Activated CD8-positive, alpha-beta memory T cell treated with anti-CD3 and anti-CD28 coated beads, Interleukin-2, amount 50 U/mL, for 4 hours (primary cell): ENCODE measurements at regions not wholly inside any gene's neighbourhood (a gene's known extent, or its start where the extent isn't known, plus 50 kb on each side); places are given as distances from the start of the nearest gene placed in this dataset.
A peak's percentile ranks its signal among the peaks of the same experiment; 100 is the strongest.
"Not testable (repeated sequence)": the region's sequence is repeated elsewhere in the genome, so short reads cannot be mapped to it uniquely, and the experiment has no call there.

Source experiments
- DNase-seq: peaks from one replicate; pipeline ENCODE4 v3.0.0-alpha.2; 2020

- not testable (repeated sequence) for DNase-seq
Observed at GRCh38 chr9:41075671-41076070, 52.8 kb downstream of the FOXD4L6 start.

- peak; percentile 17 for DNase-seq
Observed at GRCh38 chr9:41074356-41074942, 54.0 kb downstream of the FOXD4L6 start.

DNA sequence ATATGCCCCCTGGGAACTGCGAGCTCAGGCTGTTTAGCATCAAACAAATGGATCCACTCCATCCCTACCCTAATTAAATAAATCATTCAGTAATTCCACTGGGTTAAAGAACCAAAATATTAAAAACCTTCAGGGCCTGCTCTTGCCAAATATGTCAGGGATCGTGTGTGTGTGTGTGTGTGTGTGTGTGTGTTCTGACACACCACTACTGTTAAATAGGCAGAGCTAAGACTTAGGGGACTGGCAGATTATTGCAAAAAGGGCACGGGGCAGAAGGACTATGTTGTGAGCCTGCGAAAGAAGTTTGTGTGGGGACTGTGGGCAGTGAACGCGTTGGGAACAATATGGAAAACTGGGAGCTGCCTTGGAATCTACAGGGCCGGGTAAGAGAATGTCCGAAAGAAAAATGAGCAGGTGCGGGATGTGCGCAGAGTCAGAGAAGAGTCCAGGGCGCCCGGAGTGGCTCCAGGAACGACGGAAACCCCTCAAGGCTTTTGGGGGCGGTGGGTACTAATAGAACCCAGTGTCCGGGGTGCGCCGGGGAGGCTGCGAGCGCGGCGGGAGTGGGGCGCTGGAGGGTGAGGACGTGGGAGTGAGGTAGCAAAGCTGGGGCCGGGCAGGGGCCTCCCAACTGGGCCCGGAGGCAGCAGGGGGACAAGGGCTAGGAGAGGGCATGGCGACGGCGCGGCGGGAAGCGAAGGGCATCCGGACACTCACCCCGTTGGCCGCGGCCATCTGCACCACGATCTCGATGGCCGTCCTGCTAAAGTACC is 54.8 kb downstream of the FOXD4L6 start:
- DNase-seq = not testable (repeated sequence)

- DNase-seq = peak; percentile 30
Observed at GRCh38 chr9:41064125-41064795, 64.2 kb downstream of the FOXD4L6 start.

GRCh38 chr9:41063243-41063642 is 65.2 kb downstream of the FOXD4L6 start:
- DNase-seq = not testable (repeated sequence)

GRCh38 chr9:41059603-41060002 is 68.9 kb downstream of the FOXD4L6 start:
- not testable (repeated sequence) for DNase-seq

DNA sequence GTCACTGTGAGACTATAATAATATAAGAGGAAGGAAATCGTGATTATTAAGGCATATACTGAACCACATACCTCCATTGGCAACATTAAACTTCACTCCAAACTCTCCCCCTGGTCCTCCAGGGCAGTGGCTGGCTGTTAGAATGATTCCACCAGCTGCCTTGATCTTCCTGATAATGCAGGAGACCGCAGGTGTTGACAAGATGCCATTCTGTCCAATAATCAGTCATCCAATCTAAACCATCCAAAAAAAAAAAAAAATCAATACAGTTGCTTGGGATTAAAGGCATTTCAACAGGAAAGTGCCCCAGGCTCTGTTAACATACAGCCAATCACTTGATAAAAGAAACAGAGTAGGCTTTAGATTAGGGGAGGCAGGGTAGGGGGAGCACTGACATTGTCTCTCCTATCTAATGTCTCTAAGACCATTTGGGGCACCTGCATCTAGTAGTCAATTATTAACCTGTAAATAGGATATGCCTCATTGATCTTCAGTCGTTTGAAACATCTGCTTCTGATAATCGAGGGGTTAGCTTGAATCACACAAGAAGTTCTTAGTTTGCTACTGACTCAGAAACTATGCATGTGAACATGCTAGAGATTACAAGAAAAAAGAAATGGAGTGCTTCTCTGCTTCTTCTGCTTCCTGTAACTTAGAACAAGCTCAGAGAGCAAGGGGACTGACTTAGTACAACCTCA is 74.7 kb downstream of the FOXD4L6 start:
- DNase-seq = not testable (repeated sequence)

GRCh38 chr9:41048672-41049071 is 79.8 kb downstream of the FOXD4L6 start:
- DNase-seq = not testable (repeated sequence)

- not testable (repeated sequence) for DNase-seq
Observed at GRCh38 chr9:41047792-41048191, 80.7 kb downstream of the FOXD4L6 start.

DNA sequence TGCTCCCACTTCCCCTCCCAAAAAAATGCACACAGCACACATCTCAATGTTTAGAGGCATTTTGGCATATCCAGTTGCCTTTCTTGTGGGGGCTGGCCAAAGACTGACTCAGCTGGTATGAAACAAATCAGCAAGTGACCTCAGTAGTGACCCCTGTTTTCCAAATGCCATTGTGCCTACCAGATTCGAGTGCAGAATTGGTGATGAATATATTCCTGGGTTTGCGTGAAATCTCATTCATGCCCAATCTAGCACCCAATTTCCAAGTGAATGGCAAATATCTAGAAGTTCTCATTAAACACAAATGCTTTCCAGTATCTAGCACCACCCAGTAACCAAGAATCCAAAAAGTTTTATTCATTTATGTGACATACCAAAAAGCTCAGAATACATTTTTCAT is 83.6 kb downstream of the FOXD4L6 start:
- DNase-seq = not testable (repeated sequence)

GRCh38 chr9:41043433-41043832 is 85.0 kb downstream of the FOXD4L6 start:
- not testable (repeated sequence) for DNase-seq

DNA sequence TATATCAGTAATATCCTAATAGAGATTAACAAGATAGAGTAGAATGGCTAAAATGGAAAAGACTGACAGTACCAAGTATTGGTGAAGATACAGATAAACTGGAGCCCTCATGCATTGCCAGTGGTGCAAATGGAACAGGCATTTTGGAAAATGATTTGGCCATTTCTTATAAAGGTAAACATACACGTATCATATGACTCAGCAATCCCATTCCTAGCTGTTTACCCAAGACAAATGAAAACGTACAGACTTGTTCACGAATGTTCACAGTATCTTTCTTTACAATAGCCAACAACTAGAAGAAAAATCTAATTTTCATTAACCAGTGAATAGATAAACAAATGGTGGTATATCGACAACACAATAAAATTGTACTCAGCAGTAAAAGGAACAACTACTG is 86.4 kb downstream of the FOXD4L6 start:
- DNase-seq = not testable (repeated sequence)

DNA sequence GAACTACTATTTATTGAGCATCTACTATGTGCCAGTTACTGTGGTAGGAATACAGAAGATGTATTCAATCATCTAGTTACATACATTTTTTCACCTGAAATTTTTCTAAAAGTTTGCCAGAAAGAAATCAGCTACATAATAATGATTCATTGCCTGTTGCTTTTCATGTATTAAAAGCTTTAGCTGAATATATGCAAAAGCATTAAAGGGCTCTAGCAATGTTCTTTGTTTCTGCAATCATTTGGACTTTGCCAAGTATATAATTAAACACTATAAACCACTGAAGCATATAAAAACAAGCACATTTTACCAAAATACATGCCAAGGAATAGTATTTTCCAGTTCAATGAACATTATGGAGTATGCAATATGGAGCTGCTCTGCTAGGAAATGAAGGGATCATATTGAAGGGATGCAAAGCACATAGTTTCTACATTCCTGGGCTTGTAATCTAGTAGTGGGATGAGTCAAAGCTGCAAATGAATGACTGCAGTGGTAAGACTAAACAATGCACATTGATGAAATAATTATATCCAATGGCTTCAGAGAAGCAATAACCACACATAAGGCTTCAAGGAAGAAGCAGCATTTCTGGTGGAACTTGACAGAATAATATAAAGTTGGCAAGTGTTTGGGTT is 87.7 kb downstream of the FOXD4L6 start:
- DNase-seq = not testable (repeated sequence)

- DNase-seq = not testable (repeated sequence)
Observed at GRCh38 chr9:41035276-41035675, 93.2 kb downstream of the FOXD4L6 start.

GRCh38 chr9:41034699-41035197 is 93.7 kb downstream of the FOXD4L6 start:
- not testable (repeated sequence) for DNase-seq

DNA sequence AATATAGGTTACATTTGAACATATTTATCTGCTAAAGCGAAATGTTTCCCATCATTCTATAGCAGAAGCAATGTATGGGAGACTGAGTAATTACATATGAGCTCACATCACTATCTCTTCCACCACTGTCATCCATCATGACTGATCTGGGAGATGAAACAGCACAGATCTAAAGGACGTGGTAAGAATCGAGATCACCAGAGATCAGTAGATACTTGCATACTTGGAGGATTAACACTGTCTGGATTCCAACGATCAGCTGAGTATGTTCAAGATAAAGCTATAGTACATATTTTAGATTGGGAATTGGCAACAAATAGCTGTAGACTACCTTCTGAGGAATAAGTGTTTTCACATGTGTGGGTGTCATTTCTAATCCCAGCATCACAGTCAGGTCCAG is 94.6 kb downstream of the FOXD4L6 start:
- DNase-seq = not testable (repeated sequence)

DNA sequence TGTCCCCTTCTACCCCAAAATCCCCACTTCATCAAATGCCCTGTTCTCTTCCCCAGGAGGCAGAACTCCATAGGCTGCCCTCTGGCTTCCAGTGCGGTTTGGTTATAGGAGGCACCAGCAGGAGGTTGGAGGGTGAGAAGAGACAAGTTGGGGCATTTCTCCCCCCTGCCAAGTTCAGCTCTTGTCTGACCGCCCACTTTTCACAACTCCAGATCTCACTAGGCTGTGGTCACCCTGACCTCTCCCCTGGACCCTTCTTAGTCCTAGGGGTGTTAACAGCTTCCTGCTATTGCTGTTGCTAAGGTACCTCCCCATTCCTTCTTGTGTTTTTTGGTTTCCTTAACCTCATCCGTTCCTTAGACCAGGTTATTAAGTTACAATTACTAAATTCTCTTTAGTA is 95.1 kb downstream of the FOXD4L6 start:
- not testable (repeated sequence) for DNase-seq

- not testable (repeated sequence) for DNase-seq
Observed at GRCh38 chr9:41026912-41027676, 101.4 kb downstream of the FOXD4L6 start.

DNA sequence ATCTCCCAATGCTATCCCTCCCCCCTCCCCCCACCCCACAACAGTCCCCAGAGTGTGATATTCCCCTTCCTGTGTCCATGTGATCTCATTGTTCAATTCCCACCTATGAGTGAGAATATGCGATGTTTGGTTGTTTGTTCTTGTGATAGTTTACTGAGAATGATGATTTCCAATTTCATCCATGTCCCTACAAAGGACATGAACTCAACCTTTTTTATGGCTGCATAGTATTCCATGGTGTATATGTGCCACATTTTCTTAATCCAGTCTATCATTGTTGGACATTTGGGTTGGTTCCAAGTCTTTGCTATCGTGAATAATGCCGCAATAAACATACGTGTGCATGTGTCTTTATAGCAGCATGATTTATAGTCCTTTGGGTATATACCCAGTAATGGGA is 106.1 kb downstream of the FOXD4L6 start:
- DNase-seq = not testable (repeated sequence)

GRCh38 chr9:41019858-41020562 is 108.5 kb downstream of the FOXD4L6 start:
- DNase-seq = not testable (repeated sequence)

- not testable (repeated sequence) for DNase-seq
Observed at GRCh38 chr9:41018948-41019347, 109.5 kb downstream of the FOXD4L6 start.
